DOHH2 (cell line): ENCODE measurements at regions not wholly inside any gene's neighbourhood (a gene's known extent, or its start where the extent isn't known, plus 50 kb on each side); places are given as distances from the start of the nearest gene placed in this dataset.
A peak's percentile ranks its signal among the peaks of the same experiment; 100 is the strongest.

Source experiments
- H3F3A ChIP-seq: fragments of 200-600 bp; sonication (generic), shearing (Covaris generic); 2 replicates; pipeline ENCODE4 v1.6.0; 2016; ENCODE audit warnings: antibody characterized with exemption, mild to moderate bottlenecking; ENCODE audit not compliant: control insufficient read depth, insufficient read depth
- H3K27ac ChIP-seq: fragments of 200-600 bp; sonication (generic); 2 replicates; pipeline ENCODE4 v1.5.1; 2014; ENCODE audit warnings: low read depth, mild to moderate bottlenecking, low read length, moderate library complexity
- H3K27me3 ChIP-seq: fragments of 200-600 bp; sonication (generic); 2 replicates; pipeline ENCODE4 v1.6.1; 2014; ENCODE audit warnings: mild to moderate bottlenecking, low read length, mixed read lengths; ENCODE audit not compliant: control insufficient read depth
- H3K36me3 ChIP-seq: fragments of 200-600 bp; sonication (generic); 2 replicates; pipeline ENCODE4 v1.6.1; 2014; ENCODE audit warnings: mild to moderate bottlenecking, low read length, moderate library complexity, mixed read lengths; ENCODE audit not compliant: control insufficient read depth
- H3K4me1 ChIP-seq: fragments of 200-600 bp; sonication (generic); 2 replicates; pipeline ENCODE4 v1.6.1; 2014; ENCODE audit warnings: mild to moderate bottlenecking, low read length, mixed read lengths; ENCODE audit not compliant: control insufficient read depth
- H3K4me2 ChIP-seq: fragments of 200-600 bp; sonication (generic); 2 replicates; pipeline ENCODE4 v1.6.0; 2014; ENCODE audit warnings: mild to moderate bottlenecking, low read length, moderate library complexity
- H3K4me3 ChIP-seq: fragments of 200-600 bp; sonication (generic); 2 replicates; pipeline ENCODE4 v1.5.1; 2014; ENCODE audit warnings: mild to moderate bottlenecking, low read length, mixed read lengths
- H3K79me2 ChIP-seq: fragments of 200-600 bp; sonication (generic); 2 replicates; pipeline ENCODE4 v1.6.1; 2014; ENCODE audit warnings: mild to moderate bottlenecking, low read length, mixed read lengths; ENCODE audit not compliant: control insufficient read depth
- H3K9me2 ChIP-seq: fragments of 200-600 bp; sonication (generic); replicated peaks from 2 replicates; pipeline ENCODE4 v1.6.1; 2014; ENCODE audit warnings: mild to moderate bottlenecking, low read length, mixed read lengths; ENCODE audit not compliant: control insufficient read depth
- H3K9me3 ChIP-seq: fragments of 200-600 bp; sonication (generic); 2 replicates; pipeline ENCODE4 v1.6.1; 2014; ENCODE audit warnings: antibody characterized with exemption, low read length, mixed read lengths; ENCODE audit not compliant: control insufficient read depth, insufficient read depth
- H4K20me1 ChIP-seq: fragments of 200-600 bp; sonication (generic); 2 replicates; pipeline ENCODE4 v1.6.0; 2014; ENCODE audit warnings: low read depth, mild to moderate bottlenecking, antibody characterized with exemption, low read length, moderate library complexity; ENCODE audit not compliant: control insufficient read depth, insufficient read depth
- EZH2phosphoT487 ChIP-seq: fragments of 200-600 bp; sonication (generic); IDR thresholded peaks from 2 replicates; pipeline ENCODE4 v1.6.1; 2017; ENCODE audit warnings: borderline replicate concordance, mild to moderate bottlenecking, antibody characterized with exemption, low read length, moderate library complexity, mixed read lengths
- TF ChIP-seq, protein P1 (sequence below): fragments of 200-600 bp; sonication (generic); IDR thresholded peaks from one replicate; pipeline ENCODE4 v1.5.1; 2014; ENCODE audit warnings: antibody characterized with exemption, mild to moderate bottlenecking, low read depth, low read length; ENCODE audit not compliant: poor library complexity, severe bottlenecking

DNA sequence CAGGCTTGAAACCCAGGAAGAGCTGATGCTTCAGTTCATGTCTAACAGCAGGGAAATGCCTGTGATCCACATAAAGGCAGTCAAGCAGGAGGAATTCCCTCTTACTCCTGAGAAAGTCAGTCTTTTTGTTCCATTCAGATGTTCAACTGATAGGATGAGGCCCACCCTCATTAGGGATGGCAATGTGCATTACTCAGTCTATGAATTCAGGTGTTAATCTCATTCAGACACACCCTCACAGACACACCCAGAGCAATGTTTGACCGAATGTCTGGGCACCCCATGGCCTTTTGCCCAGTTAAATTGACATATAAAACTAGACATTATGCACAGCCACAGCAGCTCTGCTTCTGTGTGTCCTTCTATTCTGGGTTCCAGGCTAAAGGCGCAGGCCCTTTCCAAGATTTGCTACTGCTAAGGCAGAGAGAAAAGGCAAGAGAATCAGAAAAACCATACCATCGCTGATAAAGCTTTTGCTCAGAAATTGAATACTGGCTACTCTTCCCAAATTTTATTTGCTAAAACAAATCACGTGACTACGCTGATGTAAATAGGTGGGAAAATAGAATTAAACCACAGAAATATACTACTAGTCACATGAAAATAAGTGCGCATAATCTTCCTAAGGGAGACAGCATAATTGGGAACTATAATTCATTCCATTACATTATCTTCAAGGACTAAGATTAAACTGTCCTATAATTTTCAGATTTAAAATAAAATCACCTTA, 625.0 kb upstream of the MAN1A1 start:
- Histone ChIP-seq H4K20me1 (no peaks in the 10 kb centered on the region), H3K9me3 (no peaks in the 10 kb centered on the region), H3K36me3 (no peaks in the 10 kb centered on the region), H3K4me3 (no peak overlapping the region), H3K4me2 (no peak overlapping the region), H3K4me1 (no peaks in the 10 kb centered on the region), H3K27me3 (no peaks in the 10 kb centered on the region), H3F3A (no peaks in the 10 kb centered on the region), H3K27ac (no peak overlapping the region), H3K79me2 (no peaks in the 10 kb centered on the region), H3K9me2 (no peaks in the 10 kb centered on the region)
- TF ChIP-seq, protein P1, sequence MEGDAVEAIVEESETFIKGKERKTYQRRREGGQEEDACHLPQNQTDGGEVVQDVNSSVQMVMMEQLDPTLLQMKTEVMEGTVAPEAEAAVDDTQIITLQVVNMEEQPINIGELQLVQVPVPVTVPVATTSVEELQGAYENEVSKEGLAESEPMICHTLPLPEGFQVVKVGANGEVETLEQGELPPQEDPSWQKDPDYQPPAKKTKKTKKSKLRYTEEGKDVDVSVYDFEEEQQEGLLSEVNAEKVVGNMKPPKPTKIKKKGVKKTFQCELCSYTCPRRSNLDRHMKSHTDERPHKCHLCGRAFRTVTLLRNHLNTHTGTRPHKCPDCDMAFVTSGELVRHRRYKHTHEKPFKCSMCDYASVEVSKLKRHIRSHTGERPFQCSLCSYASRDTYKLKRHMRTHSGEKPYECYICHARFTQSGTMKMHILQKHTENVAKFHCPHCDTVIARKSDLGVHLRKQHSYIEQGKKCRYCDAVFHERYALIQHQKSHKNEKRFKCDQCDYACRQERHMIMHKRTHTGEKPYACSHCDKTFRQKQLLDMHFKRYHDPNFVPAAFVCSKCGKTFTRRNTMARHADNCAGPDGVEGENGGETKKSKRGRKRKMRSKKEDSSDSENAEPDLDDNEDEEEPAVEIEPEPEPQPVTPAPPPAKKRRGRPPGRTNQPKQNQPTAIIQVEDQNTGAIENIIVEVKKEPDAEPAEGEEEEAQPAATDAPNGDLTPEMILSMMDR = no peak
- no peak for TF ChIP-seq EZH2phosphoT487

DNA sequence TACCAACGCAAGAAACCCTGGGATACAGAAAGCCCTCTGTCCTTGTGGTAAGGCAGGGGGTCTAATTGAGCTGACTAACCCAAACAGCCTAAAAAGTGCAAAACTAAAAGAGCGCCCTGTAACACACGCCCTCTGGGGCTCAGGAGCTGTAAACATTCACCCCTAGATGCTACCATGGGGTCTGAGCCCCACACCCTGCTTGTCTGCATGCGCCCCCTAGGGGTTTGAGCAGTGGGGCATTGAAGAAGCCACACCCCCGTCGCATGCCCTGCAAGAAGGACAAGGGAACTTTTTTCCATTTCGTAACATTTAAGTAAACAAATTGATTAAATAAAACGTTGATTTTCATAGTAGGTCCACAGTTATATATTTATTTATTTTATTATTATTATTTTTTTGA, 616.9 kb upstream of the MAN1A1 start:
- no peaks in the 10 kb centered on the region for H3K79me2 ChIP-seq
- no peaks in the 10 kb centered on the region for H4K20me1 ChIP-seq
- no peak for TF ChIP-seq EZH2phosphoT487
- TF ChIP-seq, protein P1 = peak; percentile 28

DNA sequence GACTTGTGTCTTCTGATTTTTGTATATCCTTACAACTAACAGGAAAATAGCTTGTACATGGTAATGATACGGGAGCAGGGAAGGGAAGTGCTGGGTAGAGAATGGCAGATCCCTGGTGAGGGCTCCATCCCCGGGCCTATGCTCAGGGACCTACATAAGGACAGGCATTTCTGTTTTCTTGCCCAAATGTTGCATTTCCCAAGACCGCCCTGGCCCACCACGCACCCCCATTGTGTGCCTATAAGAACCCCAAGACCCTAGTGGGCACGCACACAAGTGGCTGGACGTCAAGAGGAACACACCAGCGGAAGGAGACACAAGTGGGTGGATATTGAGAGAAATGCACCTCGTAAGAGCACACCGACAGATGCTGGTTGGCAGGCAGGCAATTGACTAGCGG, 616.3 kb upstream of the MAN1A1 start:
- H3K27ac ChIP-seq = no peak overlapping the region
- H4K20me1 ChIP-seq = no peaks in the 10 kb centered on the region
- H3K4me2 ChIP-seq = no peak overlapping the region
- H3K27me3 ChIP-seq = no peaks in the 10 kb centered on the region
- no peaks in the 10 kb centered on the region for H3K4me1 ChIP-seq
- no peaks in the 10 kb centered on the region for H3K9me3 ChIP-seq
- no peaks in the 10 kb centered on the region for H3K36me3 ChIP-seq
- H3K79me2 ChIP-seq = no peaks in the 10 kb centered on the region
- no peaks in the 10 kb centered on the region for H3K9me2 ChIP-seq
- H3K4me3 ChIP-seq = no peak overlapping the region
- no peak for TF ChIP-seq EZH2phosphoT487
- TF ChIP-seq, protein P1 = no peak
- H3F3A ChIP-seq = no peaks in the 10 kb centered on the region

More for the DNA sequence above, 616.9 kb upstream of the MAN1A1 start:
- H3K4me2 ChIP-seq = no peak overlapping the region
- H3K36me3 ChIP-seq = no peaks in the 10 kb centered on the region
- no peaks in the 10 kb centered on the region for H3K4me1 ChIP-seq
- H3K4me3 ChIP-seq = no peak overlapping the region
- H3K9me2 ChIP-seq = no peaks in the 10 kb centered on the region
- no peaks in the 10 kb centered on the region for H3K9me3 ChIP-seq
- H3F3A ChIP-seq = no peaks in the 10 kb centered on the region
- no peaks in the 10 kb centered on the region for H3K27me3 ChIP-seq
- no peak overlapping the region for H3K27ac ChIP-seq
